Ramos (cell line): ENCODE measurements at regions not wholly inside any gene's neighbourhood (a gene's known extent, or its start where the extent isn't known, plus 50 kb on each side); places are given as distances from the start of the nearest gene placed in this dataset.

ENCODE experiments used
- in situ Hi-C: fragments of 300-500 bp; cut with MboI; formaldehyde crosslinking; loops from one replicate; pipeline ENCODE4 v1.14.3; 2022; ENCODE audit warnings: low sequenced_read_pairs; ENCODE audit not compliant: unreplicated experiment

DNA sequence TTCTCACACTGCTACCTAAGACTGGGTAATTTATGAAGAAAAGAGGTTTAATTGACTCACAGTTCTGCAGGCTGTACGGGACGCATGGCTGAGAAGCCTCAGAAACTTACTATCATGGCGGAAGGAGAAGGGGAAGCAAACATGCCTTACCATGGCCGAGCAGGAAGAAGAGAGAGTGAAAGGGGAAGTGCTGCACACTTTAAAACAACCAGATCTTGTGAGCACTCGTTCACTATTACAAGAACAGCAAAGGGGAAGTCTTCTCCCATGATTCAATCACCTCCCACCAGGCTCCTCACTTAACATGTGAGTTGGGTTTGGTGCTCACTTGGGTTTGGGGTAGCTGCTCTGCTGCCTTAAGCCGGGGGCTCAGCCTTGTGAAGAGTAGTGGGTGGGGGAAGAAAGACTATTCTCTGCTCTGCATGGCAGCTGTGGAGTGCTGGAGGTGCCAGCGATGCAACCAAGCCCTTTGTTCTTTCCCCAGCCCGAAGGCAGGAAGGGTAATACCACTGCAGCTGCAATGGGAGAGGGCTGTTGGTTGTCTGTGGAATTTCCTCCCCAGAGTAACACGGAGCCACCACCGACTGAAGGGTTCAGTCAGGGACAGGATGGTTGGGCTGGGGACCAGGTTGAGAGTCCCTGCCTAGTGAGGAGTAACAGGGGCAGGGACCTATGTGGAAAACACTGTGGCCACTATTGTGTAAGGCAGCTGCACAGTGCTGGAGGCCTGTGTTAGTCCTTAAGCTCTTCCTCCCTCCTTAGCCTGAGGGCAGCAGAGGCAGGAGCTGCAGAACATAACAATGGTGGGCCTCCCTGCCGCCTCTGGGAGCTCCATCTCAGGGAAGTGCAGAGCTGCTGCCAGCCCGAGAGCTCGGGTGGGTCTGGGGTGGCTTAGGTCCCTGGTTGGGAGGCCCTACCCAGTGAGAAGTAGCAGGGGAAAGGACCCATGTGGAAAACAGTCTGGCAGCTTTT is 1262.5 kb downstream of the EFNB2 start:
- in situ Hi-C loops: no loop called here

DNA sequence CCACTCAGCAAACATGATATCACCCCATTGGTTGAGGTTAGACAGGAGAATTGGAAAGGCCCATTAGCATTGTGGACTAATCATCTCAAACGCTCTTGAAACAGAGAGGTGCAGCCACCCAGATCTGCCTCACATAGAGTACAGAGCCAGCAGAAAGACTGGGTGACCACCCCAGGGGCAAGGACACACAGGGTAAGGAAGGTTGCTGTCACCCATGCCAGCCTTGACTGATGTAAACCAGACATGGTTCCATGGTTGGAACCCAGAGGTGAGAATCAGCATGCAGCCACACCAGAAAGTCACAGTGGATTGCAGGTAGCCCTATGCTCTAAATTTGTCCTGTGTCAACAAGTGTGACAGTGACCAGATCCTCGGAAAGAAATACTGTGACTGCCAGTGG is 1268.8 kb downstream of the EFNB2 start:
- in situ Hi-C loops: no loop called here

DNA sequence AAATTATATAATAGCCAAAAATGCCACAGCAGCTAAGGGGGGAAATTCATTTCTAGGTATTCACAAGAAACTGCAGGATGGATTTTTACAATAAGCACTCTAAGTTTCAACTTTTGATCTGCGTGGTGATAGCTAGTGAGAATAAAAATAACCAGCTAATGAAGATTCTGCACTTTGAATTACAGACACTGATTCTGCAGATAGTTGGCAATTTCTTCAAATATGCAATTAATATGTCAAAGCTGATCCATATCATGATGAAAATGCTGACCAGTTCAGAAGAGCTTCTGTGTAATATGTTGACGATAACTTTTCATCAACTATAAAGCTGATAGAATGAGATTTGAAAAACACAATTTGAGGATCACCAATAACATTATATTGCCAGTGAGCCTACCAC is 1272.9 kb downstream of the EFNB2 start:
- in situ Hi-C loops: no loop called here

DNA sequence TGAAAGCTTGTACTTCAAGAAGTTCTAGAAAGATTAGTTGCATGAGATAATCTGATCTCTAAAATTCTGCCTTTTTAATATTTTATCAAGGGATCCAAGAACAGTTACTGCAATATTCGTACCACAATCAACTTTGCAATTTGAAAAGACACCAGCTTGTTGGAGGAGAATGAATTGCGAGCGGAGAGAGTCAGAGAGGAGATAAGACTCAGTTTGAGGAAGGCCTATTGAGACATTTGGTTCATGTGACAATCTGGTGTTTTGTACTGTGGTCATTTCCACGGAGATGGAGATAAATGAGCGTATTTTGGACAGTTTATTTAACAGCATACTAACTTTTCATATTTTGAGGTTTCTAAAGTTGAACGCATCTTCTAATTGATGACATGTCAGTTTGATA is 1276.0 kb downstream of the EFNB2 start:
- in situ Hi-C loops: no loop called here

DNA sequence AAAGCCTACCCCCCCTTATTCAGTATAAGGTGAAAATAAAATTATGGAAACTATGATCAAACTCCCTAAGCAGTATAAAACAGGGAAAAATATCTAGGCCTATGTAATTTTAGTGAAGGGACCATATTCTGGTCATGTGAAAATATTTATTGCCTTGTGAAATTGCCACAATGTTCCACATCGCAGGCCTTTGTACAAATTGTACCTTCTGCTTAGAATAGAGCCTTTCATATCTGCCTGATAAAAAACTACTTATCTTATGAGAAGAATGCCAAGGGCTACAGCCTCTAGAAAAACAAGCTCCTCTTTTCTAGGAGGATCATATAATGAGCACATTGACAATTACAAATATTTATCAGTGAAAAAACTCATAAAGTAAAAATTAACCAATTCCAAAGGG is 1280.0 kb downstream of the EFNB2 start:
- in situ Hi-C loops: no loop called here

DNA sequence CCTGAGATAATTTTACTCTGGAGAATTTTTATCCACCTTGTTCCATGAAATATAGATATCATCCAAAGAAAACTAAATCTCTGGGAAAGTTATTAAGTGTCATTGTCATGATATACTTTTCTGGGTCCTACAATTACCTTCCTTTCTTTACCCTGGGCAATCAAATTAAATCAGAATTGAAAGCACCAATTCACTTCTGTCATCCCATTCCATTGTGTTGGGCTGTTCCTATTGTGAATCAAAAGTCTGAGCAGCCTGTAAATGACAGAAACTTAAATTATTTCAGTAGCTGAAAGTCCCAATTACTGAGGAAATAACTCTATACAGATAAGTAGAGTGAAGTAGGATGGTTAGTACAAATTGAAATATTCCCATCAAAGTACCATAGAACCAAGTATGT is 1284.2 kb downstream of the EFNB2 start:
- in situ Hi-C loops: no loop called here

DNA sequence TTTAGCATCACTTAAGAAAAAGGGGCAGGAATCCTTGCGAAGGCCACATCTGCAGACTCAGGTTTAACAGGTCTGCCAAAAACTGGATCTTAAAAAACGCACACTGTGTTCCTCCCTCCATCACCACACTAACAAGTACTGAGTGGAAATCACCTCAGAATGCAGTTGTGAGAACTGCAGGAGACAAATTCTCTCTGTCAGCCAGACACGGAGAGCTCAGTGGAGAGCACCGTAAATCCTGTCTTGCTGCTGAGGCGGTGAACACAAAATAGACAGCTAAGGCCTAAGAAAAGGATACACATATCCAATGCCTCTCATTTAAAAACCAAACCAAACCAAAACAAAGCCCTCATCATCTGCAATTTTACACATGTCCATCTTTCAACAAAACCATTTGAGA is 1287.6 kb downstream of the EFNB2 start:
- in situ Hi-C loops: no loop called here

DNA sequence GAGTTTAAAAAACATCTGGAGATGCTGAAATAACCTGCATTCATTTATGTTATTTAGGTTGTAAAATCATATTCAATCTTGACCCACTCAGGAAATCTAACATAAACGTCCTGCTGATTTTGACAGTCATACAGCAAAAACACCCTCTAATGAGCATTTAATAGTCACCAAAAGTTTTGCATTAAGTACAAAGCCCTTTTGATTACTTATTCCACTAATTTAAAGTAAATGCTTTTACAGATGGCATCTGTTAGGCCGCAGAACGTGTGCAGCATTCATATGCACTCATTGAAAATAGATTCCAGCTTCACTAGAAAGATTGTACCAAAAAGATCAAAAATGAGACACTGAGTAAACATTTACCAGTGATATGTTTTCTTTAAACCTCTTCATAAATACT is 1295.1 kb downstream of the EFNB2 start:
- in situ Hi-C loops: no loop called here

DNA sequence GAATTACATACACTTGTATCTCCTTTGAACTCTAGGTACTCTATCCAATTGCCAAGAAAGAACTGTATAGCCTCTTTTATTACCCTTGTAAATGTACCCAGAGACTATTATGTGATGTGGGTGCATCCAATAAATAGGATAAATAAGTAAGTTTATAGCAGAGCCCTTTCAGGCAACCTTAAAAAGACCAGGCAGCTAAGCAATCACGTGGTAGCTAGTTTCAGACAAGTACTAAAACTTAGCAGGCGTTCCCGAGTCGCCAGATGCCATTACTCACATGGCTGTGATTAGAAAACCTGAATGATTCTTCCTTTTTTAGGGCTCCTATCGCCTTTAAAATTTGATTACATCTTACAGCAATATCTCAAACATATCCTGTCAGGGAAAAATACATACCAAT is 1303.0 kb downstream of the EFNB2 start:
- in situ Hi-C loops: no loop called here

DNA sequence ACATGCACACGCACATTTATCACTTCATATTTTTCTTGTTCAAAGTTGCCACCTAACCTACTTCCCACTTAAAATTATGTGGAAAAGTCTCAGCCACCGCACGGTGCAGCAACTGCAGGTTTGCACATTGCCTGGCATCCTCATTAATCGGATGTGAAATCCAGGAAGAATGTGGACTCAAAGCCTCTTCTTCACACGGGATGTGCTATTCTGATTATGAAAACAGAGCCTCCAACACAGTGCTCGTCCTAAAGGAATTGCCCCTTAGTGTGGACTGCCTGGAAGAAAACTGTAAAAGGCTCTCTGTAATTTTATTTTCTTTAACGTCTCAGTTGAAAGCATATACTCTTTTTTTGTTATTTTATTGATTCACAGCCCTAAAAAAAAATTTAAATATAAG is 1303.5 kb downstream of the EFNB2 start:
- in situ Hi-C loops: no loop called here

DNA sequence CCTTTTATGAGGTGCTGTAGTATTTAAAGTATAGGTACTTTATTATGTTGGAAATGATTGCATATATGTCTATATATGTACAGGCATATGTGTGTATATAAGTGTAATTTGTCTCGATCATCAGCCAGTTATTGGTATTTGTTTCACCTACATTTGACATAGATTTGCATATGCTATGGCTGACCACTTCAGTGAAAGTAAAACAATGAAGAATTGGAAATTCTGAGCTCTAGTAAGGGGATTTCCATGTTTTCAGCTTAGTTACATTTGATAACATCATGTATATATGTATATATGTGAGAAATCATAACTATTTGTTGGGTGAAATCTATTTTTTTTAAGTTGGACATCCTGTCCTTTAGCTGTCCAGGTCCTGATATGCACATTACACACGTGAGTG is 1303.9 kb downstream of the EFNB2 start:
- in situ Hi-C loops: no loop called here

DNA sequence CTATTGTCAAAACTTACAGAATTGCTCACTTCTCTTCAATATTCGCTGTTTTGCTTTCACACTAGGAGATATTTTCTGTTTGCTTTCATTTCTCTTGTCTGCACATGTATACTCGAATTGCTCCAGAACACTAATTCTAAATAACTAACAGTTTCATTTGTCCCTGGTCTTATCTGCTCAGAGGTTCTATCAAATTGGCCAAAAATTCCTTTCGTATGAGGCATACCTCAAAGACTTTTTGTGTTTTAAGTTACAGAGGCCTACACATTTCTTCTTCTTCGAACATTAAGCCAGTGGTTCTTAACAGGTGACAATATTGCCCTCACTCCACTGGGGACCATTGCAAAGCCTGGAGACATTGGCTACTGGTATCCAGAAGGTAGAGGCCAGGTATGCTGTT is 1314.6 kb downstream of the EFNB2 start:
- in situ Hi-C loops: no loop called here

DNA sequence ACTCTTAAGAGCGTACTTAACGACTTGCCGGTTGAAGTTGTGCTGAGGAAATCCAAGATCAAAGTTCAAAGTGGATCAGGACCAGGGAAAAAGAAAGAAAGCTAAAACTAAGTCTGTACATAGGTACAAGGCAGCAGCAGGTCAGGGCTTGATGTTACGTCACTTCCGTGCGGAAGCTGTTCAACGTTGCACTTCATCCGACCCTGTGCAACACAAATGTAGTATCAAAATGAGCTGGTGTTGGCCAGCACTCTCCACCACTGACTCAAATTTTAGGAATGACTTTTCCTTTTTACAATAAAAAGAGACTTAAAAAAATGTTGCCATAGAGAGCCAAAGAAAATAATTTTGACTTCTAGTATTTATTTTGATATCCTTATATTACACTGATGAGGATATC is 1315.4 kb downstream of the EFNB2 start:
- in situ Hi-C loops: no loop called here

DNA sequence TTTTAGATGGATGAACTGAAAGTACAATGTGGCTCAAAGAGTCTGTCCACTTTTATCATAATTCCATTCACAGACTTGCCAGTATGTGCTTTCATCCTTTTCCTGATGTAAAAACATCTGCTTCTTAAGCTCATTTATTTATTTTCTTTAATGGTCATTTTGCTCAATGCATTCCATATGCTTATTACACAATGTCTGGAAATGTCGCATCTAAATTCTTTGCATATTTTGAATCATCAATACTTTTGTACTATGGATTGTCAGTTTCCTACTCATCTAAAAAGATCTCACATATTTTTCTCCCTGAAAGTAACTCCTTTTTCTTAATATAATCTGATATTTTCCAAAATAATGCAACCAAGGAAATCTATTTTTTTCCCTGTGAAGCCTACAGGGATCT is 1315.8 kb downstream of the EFNB2 start:
- in situ Hi-C loops: no loop called here

DNA sequence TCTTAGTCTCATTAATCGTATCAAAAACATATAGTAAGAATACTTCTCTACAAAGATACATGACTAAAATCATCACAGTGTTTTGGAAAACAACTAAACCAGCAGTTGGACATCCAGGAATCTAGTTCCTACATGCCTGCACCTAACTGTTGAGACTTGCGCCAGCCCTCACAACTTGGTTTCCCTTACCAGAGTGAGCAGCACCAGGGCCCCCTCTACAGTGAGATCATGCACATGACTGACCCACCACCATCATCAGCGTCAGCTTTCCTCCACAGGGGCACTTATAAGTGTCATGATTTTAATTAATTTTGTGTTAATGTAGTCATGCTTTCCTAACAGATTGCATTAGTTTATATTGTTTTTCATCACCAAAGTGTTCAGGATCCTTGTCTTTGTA is 1322.0 kb downstream of the EFNB2 start:
- in situ Hi-C loops: no loop called here

DNA sequence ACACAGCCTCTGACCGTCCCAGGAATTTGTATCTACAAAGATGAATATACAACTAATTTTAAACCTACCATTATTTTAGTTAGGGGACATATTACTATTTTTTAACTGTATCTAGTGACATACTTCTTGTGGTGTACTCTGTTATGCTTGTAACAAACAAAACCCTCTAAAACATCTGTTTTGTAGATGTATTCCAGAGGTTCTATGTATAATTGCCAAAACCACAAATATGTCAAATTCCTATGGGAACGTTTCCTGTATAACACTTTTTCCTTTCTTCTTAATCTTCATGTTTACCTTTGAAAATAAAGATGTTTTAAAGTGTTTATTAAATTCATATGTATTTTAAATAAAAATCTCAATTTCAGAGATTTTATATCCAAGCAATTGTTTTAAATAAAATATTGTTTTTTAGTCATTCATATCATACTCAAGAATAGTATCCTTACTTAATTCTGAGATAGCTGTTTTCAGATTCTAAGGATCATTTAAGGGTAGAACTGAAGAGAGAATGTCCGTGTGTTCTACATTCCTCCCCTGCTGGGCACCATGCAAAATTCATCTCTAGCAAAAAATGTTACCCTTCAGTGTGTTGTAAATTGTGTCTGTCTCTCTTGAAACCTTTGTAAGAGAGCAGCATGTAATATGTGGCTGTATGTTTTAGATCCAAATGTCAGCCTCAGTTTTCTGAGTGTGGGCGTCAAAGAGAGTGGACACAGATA is 1327.7 kb downstream of the EFNB2 start:
- in situ Hi-C loops: no loop called here

DNA sequence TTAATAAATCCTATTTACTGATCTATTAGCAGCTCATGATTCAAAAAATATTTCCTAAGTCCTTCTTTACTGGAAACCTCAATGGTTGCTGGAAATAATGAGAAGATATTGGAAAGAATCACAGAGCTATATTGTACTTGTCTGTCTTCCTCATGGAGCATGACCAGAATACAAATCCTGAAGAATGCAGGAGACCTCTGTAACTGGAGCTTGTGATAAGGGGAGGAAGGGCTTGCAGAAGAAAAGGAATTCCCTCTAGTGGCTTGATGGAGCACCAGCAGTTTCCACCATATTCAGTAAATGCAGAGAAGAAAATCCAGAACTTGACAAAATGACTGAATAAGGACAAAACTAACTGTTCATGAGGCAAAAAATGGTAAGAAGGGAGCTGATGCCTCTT is 1333.1 kb downstream of the EFNB2 start:
- in situ Hi-C loops: no loop called here

DNA sequence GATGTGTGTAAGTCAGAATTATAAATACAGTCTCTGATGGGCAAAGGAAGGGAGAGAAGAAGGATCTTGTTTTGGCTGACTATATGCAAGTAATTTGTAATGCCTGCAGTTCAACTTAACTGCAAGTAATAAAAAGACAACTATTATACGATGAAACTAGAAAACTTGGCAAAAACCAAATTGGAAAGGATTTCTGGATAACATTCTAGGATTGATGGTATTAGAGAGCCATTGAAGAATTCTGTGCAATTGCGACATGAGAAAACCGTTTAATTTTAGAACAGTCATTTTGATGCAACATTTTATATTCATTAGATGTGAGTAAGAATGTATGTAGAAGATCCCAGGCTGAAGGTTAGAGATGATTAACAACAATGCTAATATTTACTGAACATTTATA is 1334.1 kb downstream of the EFNB2 start:
- in situ Hi-C loops: no loop called here

DNA sequence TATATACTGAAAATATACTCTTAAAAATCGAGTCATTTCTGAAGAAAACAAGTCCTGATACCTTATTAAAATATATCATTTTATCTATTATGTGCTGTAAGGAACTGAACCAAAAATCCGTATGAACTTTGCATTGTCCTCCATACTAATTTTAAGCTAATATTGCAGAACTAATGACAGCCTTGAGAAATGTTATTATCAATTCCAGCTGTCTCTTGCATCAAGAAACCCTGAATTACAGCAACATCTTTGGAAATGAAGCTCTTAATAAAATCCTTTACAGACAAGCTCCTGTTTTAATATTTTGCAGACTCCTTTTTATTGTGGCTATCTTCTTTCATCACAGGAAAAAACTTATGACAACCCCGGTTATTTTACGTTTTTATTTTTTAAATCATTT is 1335.3 kb downstream of the EFNB2 start:
- in situ Hi-C loops: no loop called here

DNA sequence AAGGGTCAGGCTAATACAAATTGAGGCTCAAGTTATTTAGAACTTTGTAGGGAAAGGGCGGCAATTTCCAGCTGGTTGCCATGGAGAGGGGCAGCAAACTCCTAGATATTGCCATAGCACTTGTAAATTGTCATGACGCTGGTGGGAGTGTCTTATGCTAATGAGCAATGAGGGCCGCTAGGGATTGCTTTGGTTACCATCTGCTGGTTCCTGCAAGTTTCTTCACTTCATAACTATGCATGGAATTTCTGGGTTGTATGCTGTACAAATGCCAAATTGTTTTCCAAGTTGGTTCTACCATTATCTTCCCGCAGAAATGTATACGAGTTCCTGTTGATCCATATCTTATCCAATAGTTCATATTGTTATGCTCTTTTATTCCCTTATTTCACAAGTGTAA is 1339.4 kb downstream of the EFNB2 start:
- in situ Hi-C loops: no loop called here

DNA sequence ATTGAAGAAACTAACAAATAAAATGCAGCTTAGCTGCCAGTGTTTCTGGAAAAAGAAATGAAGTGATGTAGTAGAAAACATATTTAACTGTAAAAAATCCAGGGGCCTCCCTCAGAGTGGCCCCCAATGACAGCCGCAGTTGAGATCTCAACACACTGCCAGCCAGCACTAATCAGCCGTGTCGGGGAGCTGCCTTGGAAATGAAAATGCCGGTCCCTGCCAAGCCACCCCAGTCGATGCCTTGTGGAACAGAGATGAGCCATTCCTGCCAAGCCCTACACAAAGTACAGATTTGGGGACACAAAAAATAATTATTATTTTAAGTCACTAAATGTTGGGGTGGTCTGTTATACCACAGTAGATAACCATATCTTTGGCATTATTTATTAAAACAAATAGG is 1342.4 kb downstream of the EFNB2 start:
- in situ Hi-C loops: no loop called here

DNA sequence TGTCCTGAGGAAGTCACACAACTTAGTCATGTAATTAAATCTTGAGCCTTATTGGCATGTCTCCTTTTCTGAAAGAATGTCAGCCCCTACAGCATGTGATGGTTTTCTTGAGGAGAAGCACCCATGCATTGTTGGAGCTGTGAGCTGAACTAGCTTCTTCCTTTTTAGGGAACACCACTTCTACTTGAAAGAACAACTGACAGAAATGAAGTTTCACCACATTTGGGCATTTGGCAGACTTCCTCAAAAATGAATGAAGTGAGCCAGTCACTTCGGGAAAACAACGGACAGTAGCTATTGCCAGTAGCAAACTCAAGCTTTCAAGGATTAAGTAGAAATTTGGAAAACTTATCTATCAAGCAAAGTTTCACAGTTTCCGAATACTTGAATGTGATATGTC is 1351.3 kb downstream of the EFNB2 start:
- in situ Hi-C loops: no loop called here
